Smooth muscle cell (in vitro differentiated cells): ENCODE measurements at regions not wholly inside any gene's neighbourhood (a gene's known extent, or its start where the extent isn't known, plus 50 kb on each side); places are given as distances from the start of the nearest gene placed in this dataset.

ENCODE experiments used
- DNase-seq: peaks from one replicate; lab custom pipeline; 2025; ENCODE audit not compliant: unreplicated experiment; lab: John Stamatoyannopoulos, UW
- H2AFZ ChIP-seq: fragments of 200-600 bp; sonication (generic); 2 replicates; pipeline ENCODE4 v1.6.0; 2016; ENCODE audit warnings: antibody characterized with exemption, low read depth, mild to moderate bottlenecking
- H3F3A ChIP-seq: fragments of 200-600 bp; sonication (generic); 2 replicates; pipeline ENCODE4 v1.6.0; 2017; ENCODE audit warnings: antibody characterized with exemption, low read depth
- H3K27ac ChIP-seq: fragments of 200-600 bp; sonication (generic); 2 replicates; pipeline ENCODE4 v1.5.1; 2016; ENCODE audit warnings: low read depth, mild to moderate bottlenecking
- H3K27me3 ChIP-seq: fragments of 200-600 bp; sonication (generic); 2 replicates; pipeline ENCODE4 v1.6.1; 2016; ENCODE audit warnings: low read depth, mild to moderate bottlenecking
- H3K36me3 ChIP-seq: fragments of 200-600 bp; sonication (generic); 2 replicates; pipeline ENCODE4 v1.5.1; 2016; ENCODE audit warnings: low read depth
- H3K4me1 ChIP-seq: fragments of 200-600 bp; sonication (generic); 2 replicates; pipeline ENCODE4 v1.5.1; 2016; ENCODE audit warnings: low read depth
- H3K4me2 ChIP-seq: fragments of 200-600 bp; sonication (generic); 2 replicates; pipeline ENCODE4 v1.6.0; 2016; ENCODE audit warnings: mild to moderate bottlenecking
- H3K4me3 ChIP-seq: fragments of 200-600 bp; sonication (generic); 2 replicates; pipeline ENCODE4 v1.5.1; 2016; ENCODE audit warnings: mild to moderate bottlenecking
- H3K79me2 ChIP-seq: fragments of 200-600 bp; sonication (generic); 2 replicates; pipeline ENCODE4 v1.6.0; 2016; ENCODE audit warnings: low read depth, mild to moderate bottlenecking
- H3K9ac ChIP-seq: fragments of 200-600 bp; sonication (generic); 2 replicates; pipeline ENCODE4 v1.6.0; 2016; ENCODE audit warnings: low read depth
- H3K9me3 ChIP-seq: fragments of 200-600 bp; sonication (generic); replicated peaks from 2 replicates; pipeline ENCODE4 v1.5.1; 2016; ENCODE audit warnings: low read depth
- H4K20me1 ChIP-seq: fragments of 200-600 bp; sonication (generic); 2 replicates; pipeline ENCODE4 v1.6.0; 2016; ENCODE audit warnings: low read depth
- CTCF ChIP-seq: fragments of 200-600 bp; sonication (generic); IDR thresholded peaks from 2 replicates; pipeline ENCODE4 v1.5.1; 2017; ENCODE audit warnings: borderline replicate concordance, mild to moderate bottlenecking, antibody characterized with exemption; ENCODE audit not compliant: insufficient read depth, poor library complexity, severe bottlenecking
- WGBS: methylation state at CpG from one replicate; pipeline ENCODE4 v1.1.7; 2016; ENCODE audit warnings: low lambda C conversion rate; 5-methylcytosine and 5-hydroxymethylcytosine counted together

GRCh38 chr3:106296062-106296461 lies 427.2 kb upstream of the CBLB start:
- Histone ChIP-seq H3F3A (no peaks in the 10 kb centered on the region), H3K4me2 (no peak overlapping the region), H3K9me3 (no peaks in the 10 kb centered on the region), H3K27ac (no peak overlapping the region), H3K4me3 (no peak overlapping the region), H4K20me1 (no peaks in the 10 kb centered on the region), H2AFZ (no peak overlapping the region), H3K9ac (no peak overlapping the region), H3K4me1 (no peaks in the 10 kb centered on the region), H3K79me2 (no peaks in the 10 kb centered on the region), H3K27me3 (no peaks in the 10 kb centered on the region), H3K36me3 (no peaks in the 10 kb centered on the region)
- DNase-seq: no peak
- WGBS: 81% methylated on average over 5 of the region's 5 CpGs
- TF ChIP-seq CTCF: no peak

GRCh38 chr3:106299300-106300098 lies 430.7 kb upstream of the CBLB start:
- H3K4me1 ChIP-seq: no peaks in the 10 kb centered on the region
- no peak overlapping the region for H2AFZ ChIP-seq
- no peak for TF ChIP-seq CTCF
- 91% methylated on average over 2 of the region's 2 CpGs for WGBS
- DNase-seq: no peak
- no peak overlapping the region for H3K4me3 ChIP-seq
- no peaks in the 10 kb centered on the region for H3K9me3 ChIP-seq
- H3K9ac ChIP-seq: no peak overlapping the region
- no peaks in the 10 kb centered on the region for H4K20me1 ChIP-seq
- H3K27ac ChIP-seq: no peak overlapping the region
- H3K36me3 ChIP-seq: no peaks in the 10 kb centered on the region
- H3K4me2 ChIP-seq: no peak overlapping the region
- H3F3A ChIP-seq: no peaks in the 10 kb centered on the region
- no peaks in the 10 kb centered on the region for H3K79me2 ChIP-seq
- no peaks in the 10 kb centered on the region for H3K27me3 ChIP-seq

- Histone ChIP-seq H3K4me2 (no peak overlapping the region), H3K36me3 (no peaks in the 10 kb centered on the region), H3K9me3 (no peaks in the 10 kb centered on the region), H3K79me2 (no peaks in the 10 kb centered on the region), H4K20me1 (no peaks in the 10 kb centered on the region), H3K27me3 (no peaks in the 10 kb centered on the region), H3K9ac (no peak overlapping the region), H3K27ac (no peak overlapping the region), H2AFZ (no peak overlapping the region), H3K4me3 (no peak overlapping the region), H3K4me1 (no peaks in the 10 kb centered on the region), H3F3A (no peaks in the 10 kb centered on the region)
- no peak for TF ChIP-seq CTCF
- DNase-seq: no peak
- WGBS: 85% methylated on average over 5 of the region's 5 CpGs
Observed at GRCh38 chr3:106302451-106303221, 433.8 kb upstream of the CBLB start.

- H3F3A ChIP-seq: no peaks in the 10 kb centered on the region
- no peak for DNase-seq
Observed at GRCh38 chr3:106303766-106304165, 435.0 kb upstream of the CBLB start.

More at GRCh38 chr3:106303766-106304165, 435.0 kb upstream of the CBLB start:
- Histone ChIP-seq H3K9ac (no peak overlapping the region), H4K20me1 (no peaks in the 10 kb centered on the region), H3K9me3 (no peaks in the 10 kb centered on the region), H2AFZ (no peak overlapping the region), H3K79me2 (no peaks in the 10 kb centered on the region), H3K27me3 (no peaks in the 10 kb centered on the region), H3K4me3 (no peak overlapping the region), H3K4me1 (no peaks in the 10 kb centered on the region), H3K27ac (no peak overlapping the region), H3K4me2 (no peak overlapping the region), H3K36me3 (no peaks in the 10 kb centered on the region)
- no peak for TF ChIP-seq CTCF
